ENCODE measurements at regions not wholly inside any gene's neighbourhood (a gene's known extent, or its start where the extent isn't known, plus 50 kb on each side); places are given as distances from the start of the nearest gene placed in this dataset.

DNA sequence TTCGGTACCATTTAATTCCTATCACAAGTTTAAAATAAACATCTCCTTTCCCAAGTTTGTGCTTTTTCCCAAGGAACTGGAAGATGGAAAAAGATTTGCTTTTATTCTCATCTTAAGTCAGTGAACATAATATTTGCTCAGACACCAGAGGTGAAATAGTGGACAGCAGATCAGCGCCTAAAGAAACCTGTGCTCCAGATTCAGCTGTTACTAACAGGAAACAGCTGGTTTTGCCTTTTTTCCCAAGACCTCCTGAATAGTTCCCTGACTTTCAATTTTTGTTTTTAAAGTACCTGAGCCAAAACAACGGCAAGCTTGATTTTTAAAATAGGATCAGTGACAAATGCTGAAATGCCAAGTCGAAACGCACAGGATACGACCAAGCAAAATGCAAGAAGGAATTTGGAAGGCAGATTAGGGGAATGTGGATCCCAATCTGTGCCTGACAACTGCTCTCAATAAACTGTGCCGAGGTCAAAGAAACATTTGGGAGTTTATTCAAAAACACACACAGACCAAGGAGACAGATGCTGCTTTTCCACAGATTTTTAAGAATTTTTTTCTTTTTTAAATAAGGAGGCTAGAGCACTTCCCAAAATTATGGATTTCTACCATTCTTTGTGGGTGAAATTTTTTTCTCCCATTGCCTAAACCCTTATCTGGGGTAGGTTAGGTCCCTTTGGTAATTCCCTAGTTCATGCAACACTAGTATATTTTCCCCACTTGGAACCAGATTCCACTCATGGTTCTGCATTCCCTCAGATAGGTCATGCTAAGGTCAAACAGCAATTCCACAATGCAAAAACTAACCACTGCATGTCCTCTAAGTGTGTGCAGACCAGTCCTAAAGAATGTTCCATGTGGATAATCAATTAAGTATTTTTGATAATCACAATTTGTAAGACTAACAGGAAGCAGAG, 121.5 kb upstream of the PDE1A start:
- DNase-seq, result no peak

DNA sequence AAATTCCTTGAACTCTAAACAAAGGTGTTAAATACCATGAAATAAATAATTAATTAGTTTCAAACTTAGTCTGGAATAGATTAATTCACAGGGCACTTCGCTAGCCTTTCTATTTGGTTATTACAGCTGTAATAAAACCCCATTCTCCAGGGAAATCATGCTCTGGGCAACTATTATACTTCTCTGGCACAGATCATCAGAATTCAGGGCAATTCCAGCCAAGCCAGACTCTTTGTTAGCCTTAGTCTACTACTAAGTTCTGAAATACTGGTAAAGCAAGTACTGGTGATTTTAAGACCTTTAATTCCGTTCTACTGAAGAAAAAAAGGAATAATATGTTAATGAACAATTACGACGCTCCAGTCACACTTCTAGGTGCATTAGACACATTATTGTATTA, 123.4 kb upstream of the PDE1A start:
- no peak for DNase-seq

DNA sequence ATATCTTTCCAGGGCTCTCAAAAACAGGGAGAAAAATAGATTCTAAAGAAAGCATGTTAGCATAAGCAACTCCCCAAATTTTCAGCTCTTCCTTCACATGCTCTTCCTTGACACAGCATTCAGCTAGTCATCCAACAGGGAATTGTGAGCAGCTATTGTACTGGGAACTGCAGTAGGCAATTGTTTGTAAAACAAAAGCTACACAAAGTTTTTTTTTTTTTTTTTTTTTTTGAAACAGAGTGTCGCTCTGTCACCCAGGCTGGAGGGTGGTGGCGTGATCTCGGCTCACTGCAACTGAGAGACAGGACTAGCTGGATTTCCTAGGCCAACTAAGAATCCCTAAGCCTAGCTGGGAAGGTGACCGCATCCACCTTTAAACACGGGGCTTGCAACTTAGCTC, 125.4 kb upstream of the PDE1A start:
- peak in 26 of 51 donors; percentile 4 to 73 (median 31) for DNase-seq

DNA sequence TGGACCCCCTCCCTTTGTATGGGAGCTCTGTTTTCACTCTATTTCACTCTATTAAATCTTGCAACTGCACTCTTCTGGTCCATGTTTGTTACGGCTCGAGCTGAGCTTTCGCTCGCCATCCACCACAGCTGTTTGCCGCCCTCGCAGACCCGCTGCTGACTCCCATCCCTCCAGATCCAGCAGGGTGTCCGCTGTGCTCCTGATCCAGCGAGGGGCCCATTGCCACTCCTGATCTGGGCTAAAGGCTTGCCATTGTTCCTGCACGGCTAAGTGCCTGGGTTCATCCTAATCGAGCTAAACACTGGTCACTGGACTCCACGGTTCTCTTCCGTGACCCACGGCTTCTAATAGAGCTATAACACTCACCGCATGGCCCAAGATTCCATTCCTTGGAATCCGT, 125.9 kb upstream of the PDE1A start:
- DNase-seq, result peak in 2 of 51 donors; percentile 3 to 13

DNA sequence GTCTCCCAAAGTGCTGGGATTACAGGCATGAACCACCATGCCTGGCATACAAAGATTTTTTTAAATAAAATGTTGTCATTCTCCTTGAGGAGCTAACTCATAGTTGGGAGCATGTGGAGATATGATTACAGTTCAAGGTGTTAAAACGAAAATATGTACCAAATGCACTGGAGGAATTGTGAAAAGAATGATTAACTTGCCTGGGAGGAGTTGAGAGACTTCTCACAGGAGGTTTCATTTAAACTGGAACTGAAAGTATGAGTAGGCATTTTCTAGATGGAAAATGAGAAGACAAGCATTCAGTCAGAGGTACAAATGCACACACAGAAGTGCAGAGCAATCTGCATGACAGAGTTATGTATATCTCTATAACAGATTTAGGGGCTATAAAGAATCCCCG, 126.6 kb upstream of the PDE1A start:
- no peak for DNase-seq

DNA sequence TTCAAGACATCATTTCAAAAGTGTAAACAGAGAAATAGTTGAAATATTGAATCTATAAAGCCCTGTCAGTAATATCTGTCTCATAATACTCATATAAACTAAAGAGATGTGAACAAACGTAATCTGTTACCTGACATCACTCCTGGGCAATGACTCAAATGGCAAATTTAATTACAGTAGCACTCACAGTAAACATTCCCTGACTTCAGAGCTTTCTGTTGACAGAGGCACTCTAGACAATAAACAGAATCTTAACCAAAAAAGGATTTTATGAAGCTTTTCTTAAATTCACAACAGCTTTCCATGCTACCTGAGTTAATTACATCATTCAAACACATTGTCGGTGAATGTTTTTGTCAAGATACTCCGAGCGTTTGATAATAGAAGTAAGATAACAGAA, 128.1 kb upstream of the PDE1A start:
- DNase-seq, result no peak

DNA sequence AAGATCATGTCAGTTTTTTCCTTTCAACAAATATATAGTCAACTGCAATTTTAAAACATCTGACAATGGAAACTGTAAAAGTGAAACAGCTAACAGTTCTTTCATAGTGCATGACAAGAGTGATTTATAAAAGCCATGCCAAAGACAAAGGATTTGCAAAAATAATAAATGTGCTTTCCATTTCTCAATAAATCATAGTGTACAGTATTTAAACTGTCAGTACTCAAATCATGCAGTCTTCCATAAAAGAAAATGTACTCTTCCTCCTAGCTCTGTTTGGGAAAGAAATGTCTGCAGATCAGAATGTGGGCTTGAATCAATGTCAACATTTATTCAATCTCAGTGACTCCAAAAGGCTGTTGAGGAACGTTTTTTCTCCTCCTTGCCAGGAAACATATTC, 131.7 kb upstream of the PDE1A start:
- no peak for DNase-seq

DNA sequence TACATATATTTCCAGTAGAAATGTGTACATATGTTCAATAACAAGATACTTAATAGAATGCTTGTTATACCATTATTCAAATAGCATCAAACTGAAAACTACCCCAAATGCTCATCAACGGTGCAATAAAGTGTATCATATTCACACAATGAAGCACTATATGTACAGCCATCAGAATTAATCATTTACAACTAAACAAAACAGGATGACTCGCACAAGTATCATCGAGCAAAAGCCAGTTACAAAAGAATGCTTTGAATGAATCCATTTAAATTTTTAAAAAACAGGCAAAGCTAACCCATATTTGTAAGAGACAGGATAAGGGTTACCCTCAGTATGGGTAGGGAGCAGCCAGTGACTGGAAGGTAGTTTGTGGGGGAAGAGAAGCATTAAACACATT, 132.8 kb upstream of the PDE1A start:
- DNase-seq, result no peak

DNA sequence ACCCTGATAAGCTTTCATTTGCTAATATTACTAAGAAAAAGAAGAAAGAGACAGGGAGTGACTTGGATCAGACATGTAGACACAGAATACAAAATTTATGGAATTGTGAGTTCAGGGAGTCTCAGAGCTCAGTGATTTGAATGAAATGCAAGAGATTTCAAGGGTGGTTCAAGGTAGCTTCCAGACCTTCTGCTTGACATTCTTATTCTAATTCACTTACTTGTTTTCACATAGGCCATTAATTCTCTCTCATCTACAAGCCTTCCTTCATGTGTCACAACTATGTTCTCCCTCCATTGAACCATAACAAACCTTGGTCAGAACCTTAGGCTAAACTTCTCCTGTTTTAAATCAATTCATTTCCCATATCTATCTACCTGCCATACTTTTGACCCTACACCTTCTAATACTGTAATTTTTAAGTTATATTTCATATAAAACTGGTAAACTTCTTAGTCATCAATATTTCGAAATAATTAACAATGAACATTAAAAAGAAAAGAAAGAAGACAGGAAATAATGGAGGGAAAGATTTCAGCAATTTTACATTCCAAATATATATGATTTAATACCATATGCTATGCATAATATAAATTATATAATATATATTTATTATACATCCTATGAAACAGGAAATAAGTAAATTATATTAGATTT, 139.2 kb upstream of the PDE1A start:
- no peak for DNase-seq

DNA sequence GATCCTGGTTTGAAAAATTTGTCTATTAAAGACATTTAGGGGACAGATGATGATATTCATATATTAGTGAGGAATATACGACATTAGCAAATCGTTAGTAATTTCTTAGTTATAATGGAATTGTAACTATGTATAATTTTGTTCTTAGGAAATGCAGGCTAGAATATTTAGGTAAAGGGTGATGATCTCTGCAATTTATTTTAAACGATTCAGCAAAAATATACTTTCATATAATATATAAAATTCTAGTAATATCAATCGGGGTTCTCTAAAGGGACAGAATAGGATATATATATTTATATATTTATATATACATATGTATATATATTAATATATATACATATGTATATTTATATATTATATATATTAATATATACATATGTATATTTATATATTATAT, 142.5 kb upstream of the DNAJC10 start:
- no peak for DNase-seq

DNA sequence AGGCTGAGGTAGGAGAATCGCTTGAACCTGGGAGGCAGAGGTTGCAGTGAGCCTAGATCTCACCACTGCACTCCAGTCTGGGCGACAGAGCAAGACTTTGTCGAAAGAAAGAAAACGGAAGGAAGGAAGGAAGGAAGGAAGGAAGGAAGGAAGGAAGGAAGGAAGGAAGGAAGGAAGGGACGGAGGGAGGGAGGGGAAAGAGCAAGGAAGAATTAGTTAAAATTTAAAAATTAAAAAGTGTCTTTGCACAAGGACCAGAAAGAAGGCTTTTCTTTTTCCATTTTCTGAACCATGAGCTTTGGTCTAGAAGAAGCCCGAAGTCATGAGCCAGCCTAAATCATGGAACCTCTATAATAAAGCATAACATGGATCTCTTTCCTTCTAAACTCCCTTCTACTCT, 138.2 kb upstream of the DNAJC10 start:
- DNase-seq, result no peak

DNA sequence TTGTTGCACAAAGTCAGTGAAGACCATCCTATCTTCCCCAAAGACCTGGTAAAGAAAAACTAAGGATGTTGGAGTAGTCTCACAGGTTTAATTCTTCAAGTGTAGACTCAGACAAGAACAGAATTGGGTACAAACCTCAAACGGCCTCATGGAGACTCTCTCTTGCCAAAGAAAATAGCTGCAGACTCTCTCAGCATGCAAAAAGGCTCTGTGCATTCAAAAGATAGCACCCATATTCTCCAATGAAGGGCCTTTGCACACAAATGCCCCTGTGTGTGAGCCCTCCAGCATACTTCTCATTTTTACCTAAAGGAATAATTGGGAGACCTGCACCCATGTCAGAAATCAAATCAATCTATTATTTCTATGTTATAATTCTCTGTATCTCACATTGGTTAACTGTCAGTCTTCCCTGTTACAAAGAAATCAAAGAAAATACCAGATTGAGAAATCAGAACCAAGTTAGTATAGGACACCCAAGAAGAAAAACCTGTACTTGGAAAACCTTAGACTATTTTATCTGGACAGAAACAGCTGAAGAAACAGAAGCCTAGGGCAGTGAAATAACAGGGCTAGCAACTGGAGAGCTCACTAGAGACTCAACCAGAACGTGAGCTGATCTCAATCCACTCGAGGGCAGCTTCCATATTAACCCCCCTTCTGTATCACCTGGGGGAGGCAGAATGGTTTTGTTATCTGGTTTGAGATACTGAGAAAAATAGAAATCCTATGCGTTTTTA, 134.7 kb upstream of the DNAJC10 start:
- DNase-seq, result no peak

DNA sequence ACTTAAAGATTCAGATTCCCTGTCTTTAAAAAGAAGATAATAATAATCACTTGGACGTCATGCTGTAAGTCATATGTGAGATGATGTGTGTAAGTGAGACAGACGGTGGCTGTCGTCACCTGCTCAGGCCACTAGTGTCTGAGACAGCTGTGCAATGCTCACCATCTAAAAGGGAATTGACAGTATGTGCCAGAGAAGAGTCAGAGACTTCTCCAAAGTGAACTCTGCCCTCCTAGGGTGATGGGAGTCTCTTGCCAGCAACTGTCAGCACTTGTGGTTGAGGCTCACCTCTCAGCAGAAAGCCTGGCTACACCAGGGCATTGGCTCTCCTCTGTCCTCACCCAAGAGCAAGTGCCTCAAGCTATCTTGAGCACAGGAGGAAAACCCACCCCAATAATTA, 131.6 kb upstream of the DNAJC10 start:
- no peak for DNase-seq

DNA sequence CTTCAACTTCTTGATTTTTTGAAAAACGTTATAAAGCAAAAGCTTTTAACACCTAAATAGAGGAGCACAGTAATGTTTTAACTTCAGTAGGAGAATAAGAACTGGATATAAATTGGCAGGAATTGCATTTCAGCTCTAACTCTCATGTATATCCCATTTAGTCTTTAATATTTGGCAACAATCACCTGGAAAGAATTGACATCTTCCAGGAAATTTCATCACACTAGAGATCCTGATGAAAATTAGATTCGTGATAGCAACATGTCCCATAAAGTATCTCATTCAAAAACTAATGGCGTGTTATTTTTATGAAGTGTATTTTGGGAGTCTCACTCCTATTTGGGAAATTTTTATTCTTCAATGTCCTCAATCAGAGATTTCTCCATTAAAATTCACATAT, 131.1 kb upstream of the DNAJC10 start:
- no peak for DNase-seq

DNA sequence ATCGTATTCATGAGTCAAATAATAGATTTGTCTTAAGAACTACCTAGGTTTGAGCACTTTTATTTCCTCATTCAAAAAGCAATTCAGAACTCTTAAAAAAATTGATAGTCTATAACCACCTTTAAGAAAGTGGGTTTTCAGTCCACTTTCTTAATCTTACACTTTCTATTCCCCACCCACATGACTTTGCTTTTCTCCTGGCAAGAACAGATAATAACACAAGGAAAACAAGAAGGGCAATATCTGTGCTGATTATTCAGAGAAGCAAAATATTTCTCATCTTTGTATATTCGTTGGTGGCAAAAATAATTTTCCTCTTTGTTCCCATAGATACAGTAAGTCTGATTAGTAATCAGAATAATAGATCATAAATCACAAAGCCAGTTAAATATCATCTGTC, 130.6 kb upstream of the DNAJC10 start:
- DNase-seq, result no peak

DNA sequence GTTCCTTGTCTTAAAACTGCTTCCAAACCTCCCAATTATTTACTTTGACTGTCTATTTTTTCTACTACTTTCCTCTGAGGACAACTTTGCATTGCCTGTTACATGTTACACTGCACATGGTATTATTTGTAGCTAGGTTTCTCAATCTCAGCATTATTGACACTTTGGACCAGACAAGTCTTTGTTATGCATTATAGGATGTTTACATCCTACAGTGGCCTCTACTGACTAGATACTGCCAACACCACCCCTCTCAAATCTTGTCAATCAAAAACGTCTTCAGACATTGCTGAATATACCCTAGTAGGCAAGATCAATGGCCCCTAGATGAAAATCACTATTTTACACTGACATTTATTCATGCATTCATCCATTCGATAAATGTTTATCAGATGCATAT, 129.6 kb upstream of the DNAJC10 start:
- DNase-seq, result peak in 1 of 51 donors; percentile 26

DNA sequence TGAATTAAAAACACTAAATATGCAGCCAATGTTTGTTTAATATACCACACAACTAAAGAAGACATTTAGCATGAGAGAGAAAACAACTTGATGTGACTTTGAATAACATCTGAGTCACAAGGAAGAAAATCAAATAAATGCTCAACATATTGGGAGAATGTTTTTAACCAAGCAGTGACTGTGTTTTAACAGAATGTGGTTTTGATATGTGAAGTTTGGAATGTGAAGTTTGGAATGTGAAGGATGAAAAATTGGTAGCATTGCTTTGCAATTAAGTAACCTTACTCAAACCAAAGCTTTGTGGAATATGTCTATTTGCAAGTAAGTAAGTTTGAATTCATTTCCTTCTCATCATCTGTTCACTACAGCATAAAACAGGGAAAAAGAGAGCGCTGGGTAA, 128.2 kb upstream of the DNAJC10 start:
- no peak for DNase-seq

DNA sequence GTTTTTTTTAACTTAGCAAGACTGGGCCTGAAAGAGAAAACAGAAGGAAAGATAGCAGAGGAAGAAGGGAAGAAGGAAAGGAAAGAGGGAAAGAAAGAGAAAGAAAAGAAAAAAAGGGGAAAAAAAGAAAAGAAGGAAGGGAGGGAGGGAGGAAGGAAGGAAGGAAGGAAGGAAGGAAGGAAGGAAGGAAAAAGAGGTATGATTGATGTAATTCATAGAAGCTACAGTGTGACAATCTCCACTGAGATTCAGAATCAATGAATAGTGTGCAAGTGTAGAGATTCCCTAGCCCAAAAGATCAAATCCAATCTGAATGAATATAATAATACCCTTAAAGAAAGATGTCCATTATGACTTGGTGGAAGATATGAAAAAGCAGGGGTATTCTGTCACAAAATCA, 126.9 kb upstream of the DNAJC10 start:
- DNase-seq, result no peak

DNA sequence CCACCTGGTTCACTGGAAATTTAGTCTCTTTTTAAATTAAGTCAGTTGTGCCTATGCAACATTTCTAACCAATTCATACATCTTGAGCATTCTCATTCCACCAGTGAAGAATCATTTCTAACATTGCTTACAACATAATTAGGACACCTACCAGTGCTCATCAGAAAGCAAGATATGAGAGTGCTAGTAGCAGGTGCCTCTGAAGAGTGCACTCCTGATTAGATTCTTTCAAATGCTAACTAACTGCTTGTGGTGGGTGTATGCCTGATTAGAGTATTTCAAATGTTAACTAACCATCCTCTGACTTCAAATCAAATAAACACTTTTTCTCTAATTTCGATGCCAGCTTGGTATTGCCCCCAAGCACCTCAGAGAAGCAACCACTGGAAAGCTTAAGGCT, 124.3 kb upstream of the DNAJC10 start:
- DNase-seq, result peak in 1 of 51 donors; percentile 52

DNA sequence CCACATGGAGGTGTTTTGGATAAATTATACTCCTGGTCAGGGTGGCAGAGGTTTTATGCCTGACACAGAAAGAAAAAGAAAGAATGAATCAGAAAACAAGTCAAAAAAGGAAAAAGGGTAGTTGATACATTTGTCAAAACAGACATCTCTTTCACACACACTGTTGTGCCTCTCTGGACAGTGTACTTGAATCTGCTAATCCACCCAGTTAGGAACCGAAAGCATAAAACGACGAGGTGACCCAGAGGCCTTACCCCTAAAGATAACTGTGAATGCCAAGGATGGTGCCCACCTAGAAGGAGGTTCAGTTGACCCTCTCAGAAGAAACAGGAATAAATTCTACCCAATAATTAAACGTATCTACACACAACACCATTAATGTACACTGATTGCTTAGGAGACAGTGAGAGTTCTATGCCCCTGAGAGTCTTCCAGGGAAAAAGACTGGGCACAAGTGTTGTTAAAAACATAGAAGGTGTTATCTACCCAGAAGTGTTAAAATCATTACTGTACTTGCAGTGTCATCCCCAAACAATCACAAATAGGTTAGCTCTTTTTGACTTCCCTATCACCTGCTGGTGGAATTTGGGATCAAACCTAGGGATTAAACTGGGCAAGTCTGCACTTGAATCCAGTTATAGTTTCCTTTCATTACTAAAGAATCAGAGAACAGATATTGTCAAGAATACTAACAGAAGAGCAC, 123.2 kb upstream of the DNAJC10 start:
- peak in 1 of 51 donors; percentile 50 for DNase-seq

DNA sequence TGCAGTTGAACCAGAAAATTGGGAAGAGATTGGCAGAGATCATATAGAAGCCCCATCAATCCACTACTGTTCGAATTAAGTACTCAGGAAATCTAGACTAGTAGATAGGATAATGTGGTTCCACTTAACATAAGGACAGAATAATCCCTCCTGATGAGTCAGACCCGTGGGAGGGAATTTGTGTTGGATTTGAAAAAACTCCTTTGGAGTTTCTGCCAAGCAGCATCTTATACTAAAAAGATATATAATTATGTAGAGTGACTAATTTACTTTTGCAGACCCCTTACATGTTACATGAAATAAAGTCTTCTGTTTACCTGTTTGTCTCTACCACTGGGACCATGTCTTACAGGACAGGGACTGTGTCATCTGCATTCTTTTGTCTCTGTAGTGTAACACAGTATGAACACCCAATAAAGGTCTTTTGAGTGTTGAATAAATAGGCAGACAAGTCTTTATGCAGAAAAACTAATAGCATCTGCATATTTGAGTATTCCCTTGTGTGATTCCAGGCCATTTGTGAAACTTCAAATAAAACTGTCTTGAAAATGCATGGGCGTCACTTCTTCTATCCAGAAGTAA, 122.6 kb upstream of the DNAJC10 start:
- peak in 1 of 51 donors; percentile 51 for DNase-seq
